HFFc6 (cell line): ENCODE measurements at regions not wholly inside any gene's neighbourhood (a gene's known extent, or its start where the extent isn't known, plus 50 kb on each side); places are given as distances from the start of the nearest gene placed in this dataset.

Source experiments
- DNase-seq: peaks from one replicate; pipeline ENCODE4 v3.0.0-alpha.2; 2018
- H3K27ac Mint-ChIP-seq: 2 replicates; pipeline ENCODE4 v1.8.0; 2020; ENCODE audit warnings: mild to moderate bottlenecking, mixed read lengths
- H3K27me3 Mint-ChIP-seq: 2 replicates; pipeline ENCODE4 v1.8.0; 2021; ENCODE audit warnings: mild to moderate bottlenecking, moderate library complexity, mixed read lengths; ENCODE audit not compliant: insufficient read depth
- H3K36me3 Mint-ChIP-seq: 2 replicates; pipeline ENCODE4 v1.8.0; 2021; ENCODE audit warnings: low read depth, mixed read lengths
- H3K4me1 Mint-ChIP-seq: 2 replicates; pipeline ENCODE4 v1.8.0; 2020; ENCODE audit warnings: low read depth, mixed read lengths
- H3K4me3 Mint-ChIP-seq: 2 replicates; pipeline ENCODE4 v1.8.0; 2020; ENCODE audit warnings: mild to moderate bottlenecking, moderate library complexity, mixed read lengths
- H3K9me3 Mint-ChIP-seq: 2 replicates; pipeline ENCODE4 v1.8.0; 2020; ENCODE audit warnings: mild to moderate bottlenecking, mixed read lengths
- TF ChIP-seq, protein P1 (sequence below): fragments of 200-600 bp; sonication (generic); IDR thresholded peaks from 2 replicates; pipeline ENCODE4 v1.5.0; 2021; ENCODE audit warnings: antibody characterized with exemption, mild to moderate bottlenecking

DNA sequence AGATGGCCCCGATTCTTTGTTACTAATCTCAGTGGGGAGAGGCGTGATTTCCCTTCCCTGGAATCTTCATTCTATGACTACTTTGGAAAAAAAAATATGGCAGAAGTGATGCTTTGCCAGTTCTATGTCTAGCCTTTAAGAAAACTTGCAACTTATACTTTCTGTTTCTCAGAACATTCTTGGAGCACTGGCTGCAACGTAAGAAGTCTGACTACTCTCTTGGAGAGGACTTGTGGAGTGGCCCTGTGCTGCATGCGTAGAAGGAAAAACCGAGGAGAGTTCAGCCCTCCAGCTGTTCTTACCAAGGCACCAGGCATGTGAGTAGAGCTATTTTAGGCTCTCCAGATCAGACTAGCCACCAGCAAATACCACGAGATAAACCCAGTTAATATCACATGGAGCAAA, 77.6 kb upstream of the STXBP5 start:
- Mint-ChIP-seq H3K27ac (no peak overlapping the region), H3K27me3 (no peaks in the 10 kb centered on the region), H3K4me3 (no peak overlapping the region), H3K9me3 (no peaks in the 10 kb centered on the region), H3K4me1 (peaks cover 20% of the 10 kb centered on the region), H3K36me3 (no peaks in the 10 kb centered on the region)
- TF ChIP-seq, protein P1, sequence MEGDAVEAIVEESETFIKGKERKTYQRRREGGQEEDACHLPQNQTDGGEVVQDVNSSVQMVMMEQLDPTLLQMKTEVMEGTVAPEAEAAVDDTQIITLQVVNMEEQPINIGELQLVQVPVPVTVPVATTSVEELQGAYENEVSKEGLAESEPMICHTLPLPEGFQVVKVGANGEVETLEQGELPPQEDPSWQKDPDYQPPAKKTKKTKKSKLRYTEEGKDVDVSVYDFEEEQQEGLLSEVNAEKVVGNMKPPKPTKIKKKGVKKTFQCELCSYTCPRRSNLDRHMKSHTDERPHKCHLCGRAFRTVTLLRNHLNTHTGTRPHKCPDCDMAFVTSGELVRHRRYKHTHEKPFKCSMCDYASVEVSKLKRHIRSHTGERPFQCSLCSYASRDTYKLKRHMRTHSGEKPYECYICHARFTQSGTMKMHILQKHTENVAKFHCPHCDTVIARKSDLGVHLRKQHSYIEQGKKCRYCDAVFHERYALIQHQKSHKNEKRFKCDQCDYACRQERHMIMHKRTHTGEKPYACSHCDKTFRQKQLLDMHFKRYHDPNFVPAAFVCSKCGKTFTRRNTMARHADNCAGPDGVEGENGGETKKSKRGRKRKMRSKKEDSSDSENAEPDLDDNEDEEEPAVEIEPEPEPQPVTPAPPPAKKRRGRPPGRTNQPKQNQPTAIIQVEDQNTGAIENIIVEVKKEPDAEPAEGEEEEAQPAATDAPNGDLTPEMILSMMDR: no peak
- no peak for DNase-seq

DNA sequence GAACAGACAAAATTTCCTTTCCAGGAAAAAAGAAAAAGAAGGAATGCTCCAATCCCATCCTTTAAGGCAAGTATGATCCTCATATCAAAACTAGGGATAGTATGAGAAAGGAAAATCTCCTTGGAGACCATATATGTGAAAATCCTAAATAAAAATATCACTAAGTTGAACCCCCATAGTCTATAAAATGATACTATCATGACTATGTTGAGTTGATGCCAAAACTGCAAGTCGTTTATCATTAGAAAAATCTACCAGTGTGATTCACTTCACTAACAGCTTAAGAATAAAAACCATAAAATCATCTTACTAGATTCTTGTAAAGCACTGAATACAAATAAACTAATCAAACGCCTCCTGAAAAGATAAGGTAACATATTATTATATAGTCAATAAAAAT, 76.6 kb upstream of the STXBP5 start:
- Mint-ChIP-seq H3K4me3 (no peak overlapping the region; the same call in 1 of the 2 replicates), H3K4me1 (peaks cover 23% of the 10 kb centered on the region), H3K36me3 (no peaks in the 10 kb centered on the region), H3K27ac (no peak overlapping the region; the same call in 1 of the 2 replicates), H3K27me3 (no peaks in the 10 kb centered on the region), H3K9me3 (no peaks in the 10 kb centered on the region)
- TF ChIP-seq, protein P1: no peak
- peak; percentile 66 for DNase-seq

DNA sequence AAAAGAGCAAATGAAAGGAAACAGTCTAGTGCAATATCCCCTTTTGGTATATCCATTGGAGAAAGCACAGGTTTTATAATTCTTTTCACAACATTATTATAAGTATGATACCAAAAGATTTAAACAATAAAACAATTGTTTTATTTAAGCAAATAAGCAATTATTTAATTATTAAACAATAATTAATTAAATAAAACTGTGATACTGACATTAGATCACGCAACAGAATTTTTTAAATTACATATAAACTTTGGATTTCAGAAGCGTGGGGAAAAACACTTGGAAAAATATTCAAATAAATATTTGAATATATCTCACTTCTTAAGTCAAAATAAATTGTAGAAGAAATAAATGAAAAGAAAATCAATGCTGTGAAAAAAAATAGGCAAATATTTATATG, 76.2 kb upstream of the STXBP5 start:
- Mint-ChIP-seq H3K9me3 (no peaks in the 10 kb centered on the region), H3K27ac (no peak overlapping the region), H3K4me1 (peaks cover 23% of the 10 kb centered on the region), H3K4me3 (no peak overlapping the region), H3K27me3 (no peaks in the 10 kb centered on the region), H3K36me3 (no peaks in the 10 kb centered on the region)
- TF ChIP-seq, protein P1: no peak
- no peak for DNase-seq

DNA sequence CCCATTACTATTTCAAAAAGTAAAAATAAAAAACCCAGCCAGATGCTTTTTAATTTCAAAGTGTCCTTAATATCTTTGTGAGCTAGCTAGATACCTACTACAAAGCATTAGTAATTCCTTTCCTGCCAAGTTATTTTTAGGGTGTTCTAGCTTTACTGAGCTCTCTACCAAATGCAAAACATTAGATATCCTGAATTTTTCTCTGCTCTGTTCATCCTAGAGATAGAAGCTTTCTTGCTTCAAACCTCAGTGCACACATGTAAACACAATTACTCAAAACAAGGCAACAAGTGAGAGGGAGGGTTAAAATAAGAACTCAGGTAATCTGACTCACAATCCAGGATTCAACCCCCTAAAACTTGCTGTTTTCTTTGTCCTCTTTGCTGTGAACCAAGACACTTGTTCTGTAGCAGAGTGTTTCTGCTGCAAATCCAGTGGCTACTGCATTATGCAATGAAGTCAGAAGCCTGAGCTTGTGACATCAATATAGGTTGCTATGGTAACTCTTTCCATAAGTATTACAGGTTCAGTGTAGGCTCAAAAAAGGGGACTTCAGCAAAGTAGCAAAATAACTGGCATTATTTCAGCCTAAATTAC, 72.6 kb upstream of the STXBP5 start:
- TF ChIP-seq, protein P1: no peak
- H3K36me3 Mint-ChIP-seq: no peaks in the 10 kb centered on the region
- H3K27me3 Mint-ChIP-seq: peaks cover 4% of the 10 kb centered on the region; the same call in 1 of the 2 replicates
- peak; percentile 18 for DNase-seq
- peak overlapping the region; percentile 45; the same call in 1 of the 2 replicates for H3K27ac Mint-ChIP-seq
- H3K9me3 Mint-ChIP-seq: no peaks in the 10 kb centered on the region
- H3K4me3 Mint-ChIP-seq: no peak overlapping the region
- peaks cover 33% of the 10 kb centered on the region for H3K4me1 Mint-ChIP-seq

DNA sequence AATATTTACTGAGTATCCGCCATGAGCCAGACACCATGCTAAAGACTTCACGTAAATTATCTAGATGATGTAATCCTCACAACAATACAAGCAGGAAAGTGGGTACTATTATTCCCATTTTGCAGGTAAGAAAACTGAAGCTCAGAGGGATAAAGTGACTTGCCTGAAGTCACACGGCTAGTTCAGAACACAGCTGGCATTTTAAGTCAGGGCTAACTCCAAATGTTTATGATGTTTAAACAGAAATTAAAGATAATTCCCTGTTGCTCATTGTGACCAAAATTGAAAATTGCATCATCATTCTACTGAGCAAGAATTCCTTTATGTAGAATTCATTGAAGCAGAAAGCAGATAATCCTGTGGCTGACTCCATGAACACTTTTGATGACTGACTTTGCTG, 71.3 kb upstream of the STXBP5 start:
- H3K9me3 Mint-ChIP-seq: no peaks in the 10 kb centered on the region
- H3K36me3 Mint-ChIP-seq: no peaks in the 10 kb centered on the region
- H3K27ac Mint-ChIP-seq: no peak overlapping the region
- H3K4me1 Mint-ChIP-seq: peaks cover 20% of the 10 kb centered on the region
- no peak for DNase-seq
- TF ChIP-seq, protein P1: no peak
- peaks cover 4% of the 10 kb centered on the region; the same call in 1 of the 2 replicates for H3K27me3 Mint-ChIP-seq
- no peak overlapping the region for H3K4me3 Mint-ChIP-seq
